ENCODE measurements at regions not wholly inside any gene's neighbourhood (a gene's known extent, or its start where the extent isn't known, plus 50 kb on each side); places are given as distances from the start of the nearest gene placed in this dataset.

DNA sequence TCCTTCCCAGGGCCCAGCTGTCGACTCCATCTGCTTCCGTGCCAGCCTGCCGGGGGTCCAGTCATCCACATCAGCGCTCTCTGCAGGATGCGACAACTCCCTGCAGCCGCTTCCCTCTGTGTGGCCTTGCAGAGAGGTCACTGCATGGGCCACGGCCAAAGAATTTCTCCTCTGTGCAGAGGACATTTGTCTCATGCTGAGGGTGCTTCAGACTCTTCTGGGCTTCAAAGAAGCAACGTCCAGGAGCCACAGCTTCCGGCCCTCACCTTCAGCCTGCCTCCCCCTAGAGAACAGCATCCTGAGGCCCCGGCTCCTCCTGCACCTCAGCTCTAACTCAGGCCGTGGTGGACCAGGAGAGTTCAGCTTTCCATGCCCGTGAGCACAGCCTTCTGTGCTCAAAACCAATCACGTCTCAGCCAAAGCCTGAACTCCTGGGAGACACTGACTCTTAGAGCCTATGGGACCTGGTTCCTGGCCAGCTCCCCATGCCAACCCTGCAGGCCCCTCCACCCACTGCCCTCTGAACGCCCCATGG is 258.9 kb downstream of the BRD1 start:
- no peaks in the 10 kb centered on the region for H3K4me1 ChIP-seq (ENCODE audit: insufficient read depth)
- TF ChIP-seq POLR2A (IDR thresholded peaks at IDR 0.05): no peak
- TF ChIP-seq EP300 (IDR thresholded peaks at IDR 0.05): no peak
- TF ChIP-seq, protein P1, sequence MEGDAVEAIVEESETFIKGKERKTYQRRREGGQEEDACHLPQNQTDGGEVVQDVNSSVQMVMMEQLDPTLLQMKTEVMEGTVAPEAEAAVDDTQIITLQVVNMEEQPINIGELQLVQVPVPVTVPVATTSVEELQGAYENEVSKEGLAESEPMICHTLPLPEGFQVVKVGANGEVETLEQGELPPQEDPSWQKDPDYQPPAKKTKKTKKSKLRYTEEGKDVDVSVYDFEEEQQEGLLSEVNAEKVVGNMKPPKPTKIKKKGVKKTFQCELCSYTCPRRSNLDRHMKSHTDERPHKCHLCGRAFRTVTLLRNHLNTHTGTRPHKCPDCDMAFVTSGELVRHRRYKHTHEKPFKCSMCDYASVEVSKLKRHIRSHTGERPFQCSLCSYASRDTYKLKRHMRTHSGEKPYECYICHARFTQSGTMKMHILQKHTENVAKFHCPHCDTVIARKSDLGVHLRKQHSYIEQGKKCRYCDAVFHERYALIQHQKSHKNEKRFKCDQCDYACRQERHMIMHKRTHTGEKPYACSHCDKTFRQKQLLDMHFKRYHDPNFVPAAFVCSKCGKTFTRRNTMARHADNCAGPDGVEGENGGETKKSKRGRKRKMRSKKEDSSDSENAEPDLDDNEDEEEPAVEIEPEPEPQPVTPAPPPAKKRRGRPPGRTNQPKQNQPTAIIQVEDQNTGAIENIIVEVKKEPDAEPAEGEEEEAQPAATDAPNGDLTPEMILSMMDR (IDR thresholded peaks at IDR 0.05): no peak
- no peaks in the 10 kb centered on the region for H3K36me3 ChIP-seq
- intact Hi-C loops (cut with DNase I): no loop called here
- no peaks in the 10 kb centered on the region for H3K27me3 ChIP-seq
- DNase-seq: peak in 2 of 5 donors; percentile 5 to 11
- 61 to 77% (median 66%) methylated on average over 14 of the region's 14 CpGs for WGBS, 3 donors
- no peak overlapping the region for H3K4me3 ChIP-seq
- H3K27ac ChIP-seq: no peak overlapping the region
- no peaks in the 10 kb centered on the region for H3K9me3 ChIP-seq

DNA sequence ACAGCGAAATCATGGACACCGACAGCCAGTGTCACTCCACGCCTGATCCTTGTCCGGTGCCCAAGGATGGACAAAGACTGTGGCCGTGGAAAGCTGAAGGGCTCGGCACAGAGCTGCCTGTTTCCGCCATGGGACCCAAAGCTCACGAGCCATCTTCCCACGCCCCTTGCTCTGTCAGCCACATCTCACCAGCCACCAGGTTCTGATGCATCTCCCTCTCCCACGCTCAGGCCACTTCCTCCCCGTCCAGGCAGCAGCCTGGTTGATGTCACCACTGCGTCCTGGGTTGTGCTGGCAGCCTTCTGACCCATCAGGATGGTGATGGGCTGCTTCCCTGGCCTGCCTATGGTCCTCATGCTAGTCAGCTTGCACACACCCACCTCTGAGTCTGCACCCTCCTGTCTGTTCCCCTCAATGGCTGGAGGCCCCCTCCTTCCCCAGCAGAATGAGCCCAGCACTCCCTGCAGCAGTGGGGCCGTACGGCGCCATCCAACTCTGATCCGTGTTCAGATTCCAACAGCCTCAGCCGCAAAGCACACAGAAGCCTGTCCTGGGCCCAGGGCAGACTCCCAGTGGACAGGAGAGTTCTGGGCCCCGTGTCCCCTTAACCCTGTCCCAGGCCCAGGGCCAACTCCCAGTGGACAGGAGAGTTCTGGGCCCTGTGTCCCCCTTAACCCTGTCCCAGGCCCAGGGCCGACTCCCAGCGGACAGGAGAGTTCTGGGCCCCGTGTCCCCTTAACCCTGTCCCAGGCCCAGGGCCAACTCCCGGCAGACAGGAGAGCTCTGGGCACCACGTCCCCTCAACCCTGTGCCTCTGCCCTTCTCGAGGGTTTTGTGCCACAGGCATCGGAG is 259.5 kb downstream of the BRD1 start:
- no peaks in the 10 kb centered on the region for H3K9me3 ChIP-seq
- TF ChIP-seq POLR2A (IDR thresholded peaks at IDR 0.05) (no peak), EP300 (IDR thresholded peaks at IDR 0.05) (no peak)
- TF ChIP-seq, protein P1 (IDR thresholded peaks at IDR 0.05): no peak
- no peak overlapping the region for H3K4me3 ChIP-seq
- no peaks in the 10 kb centered on the region for H3K27me3 ChIP-seq
- 73 to 82% (median 79%) methylated on average over 22 to 25 of the region's 25 CpGs for WGBS, 3 donors
- intact Hi-C loops (cut with DNase I): no loop called here
- peak in 1 of 5 donors; percentile 19 for DNase-seq
- no peak overlapping the region for H3K27ac ChIP-seq
- no peaks in the 10 kb centered on the region for H3K4me1 ChIP-seq (ENCODE audit: insufficient read depth)
- H3K36me3 ChIP-seq: no peaks in the 10 kb centered on the region

DNA sequence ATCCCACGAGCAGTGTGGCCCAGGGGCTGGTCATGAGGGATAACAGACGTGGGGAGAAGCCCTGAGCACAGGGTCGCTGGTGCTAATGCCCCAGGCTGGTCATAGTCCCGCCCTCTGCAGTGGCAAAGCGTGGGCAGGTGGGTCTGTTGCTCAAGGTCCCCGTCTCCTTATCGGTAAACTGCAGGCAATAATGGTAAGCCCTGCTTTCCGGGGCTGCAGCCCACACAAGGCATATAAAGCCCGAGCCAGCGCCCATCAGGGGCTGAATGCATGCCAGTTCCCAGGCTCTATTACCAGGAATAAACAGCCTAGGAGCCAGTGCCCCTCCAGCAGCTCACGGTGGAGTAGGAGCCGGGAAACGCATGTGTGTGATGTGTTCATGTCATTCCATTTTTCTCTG is 261.0 kb downstream of the BRD1 start:
- 15 to 28% (median 19%) methylated on average over 13 of the region's 13 CpGs for WGBS, 3 donors
- peak in 1 of 5 donors; percentile 4 for DNase-seq
- Histone ChIP-seq H3K36me3 (no peaks in the 10 kb centered on the region), H3K27ac (no peak overlapping the region), H3K4me1 (ENCODE audit: insufficient read depth) (no peaks in the 10 kb centered on the region), H3K4me3 (no peak overlapping the region), H3K27me3 (no peaks in the 10 kb centered on the region), H3K9me3 (no peaks in the 10 kb centered on the region)
- TF ChIP-seq, protein P1 (IDR thresholded peaks at IDR 0.05): no peak
- TF ChIP-seq EP300 (IDR thresholded peaks at IDR 0.05) (no peak), POLR2A (IDR thresholded peaks at IDR 0.05) (no peak)
- intact Hi-C loops (cut with DNase I): no loop called here

DNA sequence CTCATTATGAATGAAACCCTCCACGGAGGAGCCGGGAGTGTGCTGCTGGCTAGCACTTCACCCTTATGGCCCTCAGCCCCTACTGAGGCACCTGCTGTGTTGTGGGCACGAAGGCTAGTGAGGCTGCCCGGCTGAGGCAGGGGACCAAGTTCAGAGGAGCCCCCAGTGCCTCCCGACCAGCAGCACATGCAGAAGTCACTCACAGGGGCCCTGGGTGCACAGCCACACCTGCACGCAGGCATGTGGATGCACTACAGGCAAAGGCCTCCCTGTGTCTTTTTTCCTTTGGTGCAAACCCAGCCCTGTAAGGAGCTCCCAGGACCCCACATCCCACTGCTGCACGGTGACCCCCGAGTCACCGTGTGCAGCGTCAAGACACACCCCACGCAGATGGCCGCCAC is 261.5 kb downstream of the BRD1 start:
- intact Hi-C loops (cut with DNase I): no loop called here
- Histone ChIP-seq H3K4me3 (no peak overlapping the region), H3K27ac (no peak overlapping the region), H3K4me1 (ENCODE audit: insufficient read depth) (no peaks in the 10 kb centered on the region), H3K27me3 (no peaks in the 10 kb centered on the region), H3K9me3 (no peaks in the 10 kb centered on the region), H3K36me3 (no peaks in the 10 kb centered on the region)
- TF ChIP-seq POLR2A (IDR thresholded peaks at IDR 0.05) (no peak), EP300 (IDR thresholded peaks at IDR 0.05) (no peak)
- TF ChIP-seq, protein P1 (IDR thresholded peaks at IDR 0.05): no peak
- WGBS, 3 donors: 41 to 50% (median 41%) methylated on average over 12 of the region's 12 CpGs
- DNase-seq: peak in 1 of 5 donors; percentile 16
